Ectodermal cell (in vitro differentiated cells): ENCODE measurements at regions not wholly inside any gene's neighbourhood (a gene's known extent, or its start where the extent isn't known, plus 50 kb on each side); places are given as distances from the start of the nearest gene placed in this dataset.
"Not testable (repeated sequence)": the region's sequence is repeated elsewhere in the genome, so short reads cannot be mapped to it uniquely, and the experiment has no call there.

Experiments used
- H3K27ac ChIP-seq: 2 replicates; pipeline ENCODE4 v1.7.0; 2013; ENCODE audit warnings: mild to moderate bottlenecking, low read depth, low read length; ENCODE audit not compliant: insufficient read depth, poor library complexity, severe bottlenecking
- H3K27me3 ChIP-seq: 2 replicates; pipeline ENCODE4 v1.7.0; 2013; ENCODE audit warnings: mild to moderate bottlenecking, low read length; ENCODE audit not compliant: insufficient read depth, control insufficient read depth, poor library complexity, severe bottlenecking
- H3K36me3 ChIP-seq: one replicate; pipeline ENCODE4 v1.7.0; 2013; ENCODE audit warnings: low read length; ENCODE audit not compliant: control insufficient read depth, insufficient read depth
- H3K4me1 ChIP-seq: one replicate; pipeline ENCODE4 v1.7.0; 2013; ENCODE audit warnings: low read length; ENCODE audit not compliant: control insufficient read depth, insufficient read depth
- H3K4me3 ChIP-seq: 2 replicates; pipeline ENCODE4 v1.7.0; 2013; ENCODE audit warnings: low read depth, low read length, control low read depth; ENCODE audit not compliant: insufficient read depth
- H3K9me3 ChIP-seq: 2 replicates; pipeline ENCODE4 v1.7.0; 2013; ENCODE audit warnings: mild to moderate bottlenecking, low read length, moderate library complexity; ENCODE audit not compliant: control insufficient read depth
- WGBS, 2 experiments: methylation state at CpG; one replicate each; pipeline ENCODE4 v1.1.7; 2013; ENCODE audit warnings: missing lambda C conversion rate in 2 of 2; 5-methylcytosine and 5-hydroxymethylcytosine counted together

DNA sequence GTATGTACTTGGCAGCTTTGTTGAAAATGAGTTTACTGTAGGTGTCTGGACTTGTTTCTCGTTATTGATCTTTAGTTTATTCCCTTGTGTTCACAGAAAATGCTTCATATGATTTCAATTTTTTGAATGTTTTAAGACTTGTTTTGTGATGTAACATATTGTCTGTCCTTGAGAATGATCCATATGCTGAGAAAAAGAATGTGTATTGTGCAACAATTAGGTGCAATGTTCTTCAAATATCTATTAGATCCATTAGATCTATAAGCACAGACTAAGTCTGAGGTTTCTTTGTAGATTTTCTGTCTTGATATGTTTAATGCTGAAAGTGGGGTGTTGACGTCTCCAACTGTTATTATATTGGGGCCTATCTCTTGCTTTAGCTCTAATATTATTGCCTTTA lies 879.6 kb upstream of the LRFN5 start:
- no peaks in the 10 kb centered on the region for H3K4me1 ChIP-seq
- no peaks in the 10 kb centered on the region for H3K36me3 ChIP-seq
- H3K27ac ChIP-seq = no peak overlapping the region
- H3K27me3 ChIP-seq = no peaks in the 10 kb centered on the region
- peaks cover 2% of the 10 kb centered on the region for H3K9me3 ChIP-seq
- H3K4me3 ChIP-seq = no peak overlapping the region
- WGBS, 2 experiments = 86 to 100% methylated on average over 1 to 2 of the region's 2 CpGs

DNA sequence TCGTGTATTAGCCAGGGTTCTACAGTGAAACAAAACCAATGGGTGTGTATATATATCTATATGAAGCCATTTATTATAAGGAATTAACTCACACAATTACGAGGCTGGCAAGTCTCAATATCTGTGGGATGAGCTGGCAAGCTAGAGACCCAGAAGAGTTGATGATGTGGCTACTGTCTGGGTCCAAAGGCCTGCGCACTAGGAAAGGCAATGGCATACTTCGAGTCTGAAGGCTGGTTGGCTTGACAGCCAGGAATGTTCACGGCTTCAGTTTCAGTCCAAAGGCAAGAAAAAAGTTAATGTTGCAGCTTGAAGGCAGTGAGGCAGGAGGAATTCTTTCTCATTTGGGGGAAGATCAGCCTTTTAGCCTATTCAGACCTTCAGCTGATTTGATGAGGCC lies 893.3 kb upstream of the LRFN5 start:
- no peak overlapping the region for H3K4me3 ChIP-seq
- H3K27me3 ChIP-seq = no peaks in the 10 kb centered on the region
- no peaks in the 10 kb centered on the region for H3K36me3 ChIP-seq
- 90 to 92% methylated on average over 4 of the region's 5 CpGs for WGBS, 2 experiments
- H3K9me3 ChIP-seq = peaks cover 3% of the 10 kb centered on the region
- no peaks in the 10 kb centered on the region for H3K4me1 ChIP-seq
- no peak overlapping the region for H3K27ac ChIP-seq

DNA sequence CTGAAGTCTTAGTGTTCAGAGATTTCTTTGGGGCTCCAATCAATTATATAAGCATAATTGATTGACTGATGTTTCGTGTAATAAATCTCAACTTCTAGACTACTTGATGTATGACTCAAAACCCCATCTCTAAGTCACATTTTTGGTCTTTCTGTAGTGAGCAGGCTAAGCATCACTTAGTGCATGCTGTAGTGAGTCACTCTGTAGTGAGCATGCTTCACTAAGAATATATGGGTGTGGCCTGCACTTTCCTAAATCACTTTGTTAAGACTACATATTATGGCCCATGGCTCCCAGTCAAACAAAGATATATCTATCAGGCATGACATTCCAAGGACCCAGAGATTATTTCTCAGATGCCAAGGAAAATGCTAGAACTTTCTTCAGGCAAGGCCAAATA lies 909.4 kb upstream of the LRFN5 start:
- WGBS, 2 experiments = 100% methylated on average over 1 of the region's 1 CpG
- no peak overlapping the region for H3K4me3 ChIP-seq
- H3K27ac ChIP-seq = no peak overlapping the region
- H3K36me3 ChIP-seq = no peaks in the 10 kb centered on the region
- H3K9me3 ChIP-seq = no peaks in the 10 kb centered on the region
- no peaks in the 10 kb centered on the region for H3K27me3 ChIP-seq
- H3K4me1 ChIP-seq = no peaks in the 10 kb centered on the region

DNA sequence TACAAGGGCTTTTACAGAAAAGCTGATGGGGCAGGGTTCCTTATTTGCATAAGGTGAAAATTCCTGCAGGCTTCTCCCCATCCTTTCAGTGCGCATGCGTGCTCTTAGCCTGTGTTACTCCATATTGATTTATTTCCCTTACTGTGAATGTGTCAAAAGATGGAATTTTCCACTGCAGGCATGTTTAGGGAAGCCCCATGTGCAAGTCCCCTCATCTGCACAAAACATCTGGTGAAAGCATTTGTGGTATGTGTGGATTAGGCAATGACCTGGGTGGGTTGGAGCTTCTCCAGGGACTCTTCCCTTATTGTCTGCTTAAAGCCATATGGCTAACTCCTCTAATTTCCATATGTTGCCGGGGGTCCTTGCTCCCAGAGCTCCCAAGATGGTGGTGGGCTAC lies 912.7 kb upstream of the LRFN5 start:
- Histone ChIP-seq H3K4me3 (no peak overlapping the region), H3K36me3 (no peaks in the 10 kb centered on the region), H3K4me1 (no peaks in the 10 kb centered on the region), H3K9me3 (no peaks in the 10 kb centered on the region), H3K27me3 (no peaks in the 10 kb centered on the region), H3K27ac (no peak overlapping the region)
- WGBS, 2 experiments = 95 to 100% methylated on average over 3 of the region's 3 CpGs

DNA sequence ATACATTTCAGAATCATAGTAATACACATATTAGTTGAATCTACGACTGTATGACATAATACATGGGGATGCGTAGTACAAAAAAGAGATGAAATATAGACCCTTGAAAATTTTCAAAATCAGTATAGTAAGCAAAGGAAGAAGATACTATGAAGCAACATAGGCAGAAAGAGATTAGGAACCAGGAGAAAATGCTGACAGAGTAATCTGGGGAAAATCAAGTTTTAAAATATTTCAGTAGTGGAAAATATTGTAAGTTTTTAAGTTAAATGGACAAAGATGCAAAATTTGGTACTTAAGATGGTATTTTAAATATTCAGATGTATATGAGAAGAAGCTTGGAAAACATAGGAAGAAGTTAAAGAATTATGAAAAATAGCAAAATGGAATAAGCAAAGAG lies 915.6 kb upstream of the LRFN5 start:
- 96 to 100% methylated on average over 2 of the region's 2 CpGs for WGBS, 2 experiments
- no peaks in the 10 kb centered on the region for H3K4me1 ChIP-seq
- H3K9me3 ChIP-seq = no peaks in the 10 kb centered on the region
- no peaks in the 10 kb centered on the region for H3K36me3 ChIP-seq
- no peak overlapping the region for H3K27ac ChIP-seq
- no peaks in the 10 kb centered on the region for H3K27me3 ChIP-seq
- no peak overlapping the region for H3K4me3 ChIP-seq

DNA sequence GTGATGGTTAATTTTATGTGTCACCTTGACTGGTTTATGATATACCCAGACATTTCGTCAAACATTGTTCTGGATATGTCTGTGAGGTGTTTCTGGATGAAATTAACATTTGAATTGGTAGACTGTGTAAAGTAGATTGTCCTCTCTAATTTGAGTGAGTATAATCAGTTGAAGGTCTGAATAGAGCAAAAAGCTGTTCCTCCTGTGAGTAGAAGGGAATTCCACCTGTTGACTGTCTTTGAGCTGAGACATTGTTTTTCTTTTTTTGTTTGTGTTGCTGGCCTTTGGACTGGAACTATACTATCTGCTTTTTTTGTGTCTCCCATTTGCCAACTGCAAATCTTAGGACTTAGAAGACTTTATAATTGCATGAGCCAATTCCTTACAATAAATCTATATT lies 920.9 kb upstream of the LRFN5 start:
- no peak overlapping the region for H3K27ac ChIP-seq

DNA sequence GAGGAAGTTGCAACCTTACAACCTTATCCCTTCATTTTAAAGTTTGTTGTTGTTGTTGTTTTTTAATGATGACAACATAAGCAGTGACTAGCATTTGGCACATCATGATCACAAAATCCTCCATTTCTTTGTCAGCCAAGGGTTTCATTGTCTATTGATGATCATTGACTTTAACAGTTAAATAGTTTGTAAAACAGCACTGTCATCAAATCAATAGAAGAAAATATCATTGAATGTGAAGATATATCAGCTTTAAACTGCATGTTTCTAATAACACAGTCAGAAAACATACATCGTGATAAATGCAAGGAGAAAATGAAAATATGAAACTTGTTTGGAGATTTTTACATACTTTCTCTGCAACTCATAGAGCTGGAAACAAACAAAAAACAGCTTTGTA lies 922.3 kb upstream of the LRFN5 start:
- H3K4me1 ChIP-seq = no peaks in the 10 kb centered on the region
- H3K27ac ChIP-seq = no peak overlapping the region
- WGBS, 2 experiments = 100% methylated on average over 1 of the region's 1 CpG; no CpG with 5 or more reads in 1 of the 2 experiments
- no peaks in the 10 kb centered on the region for H3K36me3 ChIP-seq
- no peaks in the 10 kb centered on the region for H3K9me3 ChIP-seq
- no peak overlapping the region for H3K4me3 ChIP-seq
- H3K27me3 ChIP-seq = no peaks in the 10 kb centered on the region

More for the DNA sequence above, 920.9 kb upstream of the LRFN5 start:
- Histone ChIP-seq H3K4me1 (no peaks in the 10 kb centered on the region), H3K27me3 (no peaks in the 10 kb centered on the region), H3K36me3 (no peaks in the 10 kb centered on the region), H3K4me3 (no peak overlapping the region), H3K9me3 (no peaks in the 10 kb centered on the region)
- 97 to 100% methylated on average over 1 of the region's 1 CpG for WGBS, 2 experiments

DNA sequence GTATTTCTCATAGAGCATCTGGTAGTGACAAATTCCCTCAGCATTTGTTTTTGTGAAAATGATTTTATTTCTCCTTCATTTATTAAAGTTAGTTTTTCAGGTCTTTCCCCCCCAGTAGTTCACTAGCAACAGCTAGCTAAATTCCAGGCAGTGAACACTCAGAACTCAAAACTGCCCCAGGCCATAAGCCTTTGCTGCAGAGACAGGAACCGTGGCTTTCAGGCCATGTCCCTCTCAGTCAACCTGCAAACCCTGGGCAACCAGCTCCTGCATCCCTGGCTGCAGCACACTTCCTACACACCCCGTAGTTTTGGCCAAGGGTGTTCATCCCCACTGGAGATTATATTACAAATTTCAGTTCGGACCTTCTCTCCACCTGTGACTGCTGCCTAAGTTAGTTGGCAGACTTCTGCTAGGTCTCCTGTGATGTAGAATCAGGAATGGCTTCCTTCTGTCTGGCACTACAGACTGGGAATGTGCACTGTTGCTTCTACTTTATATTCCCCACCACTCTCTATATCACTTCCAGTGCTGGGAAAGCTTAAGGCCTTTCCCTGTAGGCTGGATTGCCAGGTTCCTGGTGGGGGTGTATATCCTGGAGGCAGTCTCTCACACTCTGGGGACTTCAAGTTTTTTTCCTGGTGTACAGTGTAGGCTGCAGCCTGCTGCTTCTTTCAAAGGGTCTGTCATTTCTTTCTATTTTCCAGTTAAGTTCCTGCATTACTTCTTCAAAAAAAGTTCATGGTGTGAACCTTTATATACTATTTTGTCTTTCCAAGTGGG lies 924.4 kb upstream of the LRFN5 start:
- no peaks in the 10 kb centered on the region for H3K9me3 ChIP-seq
- H3K27me3 ChIP-seq = no peaks in the 10 kb centered on the region
- no peaks in the 10 kb centered on the region for H3K4me1 ChIP-seq
- no peaks in the 10 kb centered on the region for H3K36me3 ChIP-seq
- H3K4me3 ChIP-seq = no peak overlapping the region
- 90 to 93% methylated on average over 3 of the region's 3 CpGs for WGBS, 2 experiments
- no peak overlapping the region for H3K27ac ChIP-seq

DNA sequence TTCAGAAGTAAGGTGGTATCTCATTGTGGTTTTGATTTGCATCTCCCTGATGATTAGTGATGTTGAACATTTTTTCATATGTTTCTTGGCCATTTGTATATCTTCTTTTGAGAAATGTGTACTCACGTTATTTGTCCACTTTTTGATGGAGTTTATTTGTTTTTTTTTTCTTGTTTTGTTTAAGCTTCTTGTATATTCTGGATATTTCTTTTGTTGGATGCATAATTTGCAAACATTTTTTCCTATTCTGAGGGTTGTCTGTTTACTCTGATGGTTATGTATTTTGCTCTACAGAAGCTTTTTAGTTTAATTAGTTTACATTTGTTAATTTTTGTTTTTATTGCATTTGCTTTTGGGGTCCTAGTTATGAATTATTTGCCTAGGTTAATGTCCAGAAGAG lies 927.4 kb upstream of the LRFN5 start:
- no peaks in the 10 kb centered on the region for H3K4me1 ChIP-seq
- H3K4me3 ChIP-seq = no peak overlapping the region
- no peak overlapping the region for H3K27ac ChIP-seq
- no peaks in the 10 kb centered on the region for H3K9me3 ChIP-seq
- 100% methylated on average over 1 of the region's 1 CpG for WGBS, 2 experiments
- no peaks in the 10 kb centered on the region for H3K36me3 ChIP-seq
- no peaks in the 10 kb centered on the region for H3K27me3 ChIP-seq

DNA sequence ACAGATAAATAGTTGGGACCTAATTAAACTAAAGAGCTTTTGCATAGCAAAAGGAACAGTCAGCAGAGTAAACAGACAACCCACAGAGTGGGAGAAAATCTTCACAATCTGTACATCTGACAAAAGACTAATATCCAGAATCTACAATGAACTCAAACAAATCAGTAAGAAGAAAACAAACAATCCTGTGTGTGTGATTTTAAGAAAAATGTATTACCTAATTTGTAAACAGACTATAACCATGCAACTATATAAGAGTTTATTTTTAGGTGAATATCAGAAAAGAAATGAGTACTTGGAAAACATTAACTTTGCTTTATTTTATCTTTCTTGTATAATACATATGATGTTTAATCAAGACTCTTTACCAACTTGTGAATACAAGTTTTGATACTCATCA lies 929.5 kb upstream of the LRFN5 start:
- not testable (repeated sequence) for H3K27ac ChIP-seq, H3K27me3 ChIP-seq, H3K9me3 ChIP-seq

DNA sequence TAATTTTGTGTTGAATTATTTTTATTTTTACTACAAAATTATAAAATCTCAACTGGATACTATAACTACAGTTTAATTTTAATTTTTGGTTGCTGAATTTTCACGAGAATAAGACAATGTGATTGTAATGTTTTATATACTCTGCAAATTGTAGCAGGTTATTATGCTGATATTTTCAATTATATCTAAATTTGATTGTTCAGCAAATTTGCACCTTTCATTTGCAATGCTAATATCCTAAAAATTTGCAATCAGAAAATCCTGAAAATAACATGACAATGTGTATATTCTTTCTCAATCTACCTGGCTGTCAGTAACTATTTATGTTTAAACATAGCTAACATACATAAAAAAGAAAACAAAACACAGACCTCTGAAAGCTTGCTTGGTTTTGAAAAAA lies 932.2 kb upstream of the LRFN5 start:
- WGBS, 2 experiments = no CpG with 5 or more reads among the region's 1 CpG
- no peaks in the 10 kb centered on the region for H3K9me3 ChIP-seq
- H3K27ac ChIP-seq = no peak overlapping the region
- H3K36me3 ChIP-seq = no peaks in the 10 kb centered on the region
- no peak overlapping the region for H3K4me3 ChIP-seq
- no peaks in the 10 kb centered on the region for H3K27me3 ChIP-seq
- no peaks in the 10 kb centered on the region for H3K4me1 ChIP-seq

More for the DNA sequence above, 929.5 kb upstream of the LRFN5 start:
- H3K4me1 ChIP-seq, H3K4me3 ChIP-seq, H3K36me3 ChIP-seq: not testable (repeated sequence)
